GM21447 (cell line): ENCODE measurements at regions not wholly inside any gene's neighbourhood (a gene's known extent, or its start where the extent isn't known, plus 50 kb on each side); places are given as distances from the start of the nearest gene placed in this dataset.

Experiments
- ATAC-seq: cut with Tn5 transposase; IDR thresholded peaks from one replicate; pipeline ENCODE4 v1.9.1; 2021; ENCODE audit not compliant: unreplicated experiment

GRCh38 chr2:217629347-217629746 lies 373.4 kb downstream of the TNS1 start:
- no peak for ATAC-seq

DNA sequence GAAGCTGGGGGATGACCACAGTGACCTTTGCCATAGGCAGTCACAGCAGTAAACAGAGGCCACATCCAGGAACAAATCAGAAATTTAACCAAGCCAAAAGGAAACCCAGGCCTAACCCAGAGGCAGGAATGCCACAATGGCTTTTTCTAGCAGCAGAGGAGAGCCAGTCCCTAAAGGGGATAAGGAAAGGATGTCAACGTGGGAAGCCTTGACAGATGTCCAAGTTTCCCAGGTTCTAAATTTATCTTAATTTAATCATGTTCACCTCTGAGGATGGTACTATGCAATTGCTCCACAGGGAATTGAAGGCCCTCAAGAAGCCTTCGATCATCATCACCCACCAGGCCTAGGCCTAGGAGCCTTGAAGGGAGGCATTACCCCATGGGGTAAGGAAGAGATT lies 374.7 kb downstream of the TNS1 start:
- ATAC-seq = no peak

GRCh38 chr2:217626926-217627325 lies 375.9 kb downstream of the TNS1 start:
- no peak for ATAC-seq

DNA sequence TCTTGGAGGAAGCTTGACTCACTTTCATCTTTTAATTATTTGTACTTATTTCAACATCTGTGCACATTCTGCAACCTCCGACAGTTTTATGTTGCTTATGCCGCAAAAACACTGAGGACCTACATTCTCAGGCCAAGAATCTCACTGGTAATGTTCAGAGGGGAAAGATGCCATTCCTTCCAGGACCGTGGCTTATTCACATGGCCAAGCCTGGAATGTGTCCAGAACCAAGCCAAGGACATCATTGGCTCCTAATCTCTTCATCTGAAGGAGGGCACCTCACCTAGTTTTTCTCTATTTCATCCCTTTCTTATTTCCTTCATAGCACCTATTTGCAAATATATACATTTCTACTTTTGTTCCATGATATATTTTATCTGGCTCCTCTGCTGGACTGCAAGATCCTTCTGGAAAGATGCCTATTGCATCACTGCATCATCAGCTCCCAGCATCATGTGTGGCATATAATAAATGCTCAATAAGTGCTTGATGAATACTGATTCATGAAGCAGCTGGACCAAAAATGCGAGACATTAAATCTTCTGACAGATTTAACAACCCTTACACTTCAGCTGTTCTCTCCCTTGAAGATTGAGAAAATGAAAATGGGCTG lies 377.1 kb downstream of the TNS1 start:
- ATAC-seq = no peak

- ATAC-seq = no peak
These were observed 379.4 kb downstream of the TNS1 start for GRCh38 chr2:217623281-217623912.

GRCh38 chr2:217622205-217623060 lies 380.4 kb downstream of the TNS1 start:
- no peak for ATAC-seq

- ATAC-seq = no peak
These were observed 381.4 kb downstream of the TNS1 start for GRCh38 chr2:217621391-217621801.

GRCh38 chr2:217618744-217619143 lies 384.1 kb downstream of the TNS1 start:
- ATAC-seq = no peak

DNA sequence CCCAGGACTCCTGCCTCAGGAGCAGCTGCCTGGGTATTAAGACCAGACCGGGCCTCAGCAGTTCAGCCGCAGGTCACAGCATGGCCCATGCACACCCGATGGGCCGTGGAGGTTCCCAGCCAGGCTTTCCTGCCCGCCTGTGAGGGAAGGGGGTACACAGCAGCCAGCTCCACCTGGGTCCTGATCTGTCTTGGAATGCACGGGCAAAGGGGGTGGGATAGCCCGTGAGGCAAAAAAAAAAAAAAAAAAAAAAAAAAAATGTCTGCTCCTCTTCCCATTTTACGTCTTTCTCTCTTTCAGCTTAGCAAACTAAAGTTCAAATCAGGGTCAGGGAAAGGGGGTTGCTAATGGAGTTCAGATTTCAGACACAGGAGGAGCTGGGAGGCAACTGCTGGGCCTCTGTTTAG lies 385.2 kb downstream of the TNS1 start:
- no peak for ATAC-seq

- no peak for ATAC-seq
These were observed 385.9 kb downstream of the TNS1 start for GRCh38 chr2:217616936-217617335.

DNA sequence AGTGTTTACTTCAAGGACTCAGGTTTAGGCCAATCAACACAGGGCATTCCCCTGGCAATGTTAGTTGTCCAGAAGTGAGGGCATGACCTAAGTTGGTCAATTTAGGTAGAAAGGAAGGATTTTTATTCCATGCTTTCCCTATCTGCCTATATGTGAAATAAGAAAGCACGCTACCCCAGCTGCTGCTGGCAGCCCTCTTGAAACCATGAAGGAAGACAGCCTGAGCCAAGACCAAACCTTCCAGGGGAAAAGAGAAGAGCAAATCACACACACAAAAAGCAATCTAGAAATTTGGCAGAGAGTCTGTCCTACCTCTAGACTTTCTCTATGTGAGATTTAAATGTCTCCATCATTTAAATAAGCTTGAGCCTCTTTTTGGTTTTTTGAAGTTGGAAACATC lies 387.6 kb downstream of the TNS1 start:
- ATAC-seq = no peak

GRCh38 chr2:217614498-217614897 lies 388.3 kb downstream of the TNS1 start:
- no peak for ATAC-seq

GRCh38 chr2:217614096-217614495 lies 388.7 kb downstream of the TNS1 start:
- no peak for ATAC-seq

- ATAC-seq = no peak
These were observed 389.9 kb downstream of the TNS1 start for GRCh38 chr2:217612920-217613319.

DNA sequence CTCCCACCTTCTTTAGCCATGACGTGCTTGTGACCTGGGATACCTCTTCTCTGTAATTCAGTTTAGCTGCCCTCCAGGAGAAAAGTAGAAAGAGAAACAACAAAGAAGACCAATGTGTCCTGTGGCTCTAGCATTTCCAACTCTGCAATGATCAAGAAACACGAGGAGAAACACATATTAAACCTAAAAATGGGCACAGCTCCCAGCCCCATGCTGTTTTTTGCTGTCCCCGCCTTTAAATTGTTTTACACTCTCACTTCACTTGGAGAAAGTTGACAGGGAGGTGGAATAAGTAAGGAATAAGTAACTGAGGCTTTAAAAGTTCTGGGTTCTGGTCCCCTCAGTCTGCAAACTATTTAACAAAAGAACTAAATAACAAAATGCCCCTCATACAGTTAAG lies 390.6 kb downstream of the TNS1 start:
- no peak for ATAC-seq

DNA sequence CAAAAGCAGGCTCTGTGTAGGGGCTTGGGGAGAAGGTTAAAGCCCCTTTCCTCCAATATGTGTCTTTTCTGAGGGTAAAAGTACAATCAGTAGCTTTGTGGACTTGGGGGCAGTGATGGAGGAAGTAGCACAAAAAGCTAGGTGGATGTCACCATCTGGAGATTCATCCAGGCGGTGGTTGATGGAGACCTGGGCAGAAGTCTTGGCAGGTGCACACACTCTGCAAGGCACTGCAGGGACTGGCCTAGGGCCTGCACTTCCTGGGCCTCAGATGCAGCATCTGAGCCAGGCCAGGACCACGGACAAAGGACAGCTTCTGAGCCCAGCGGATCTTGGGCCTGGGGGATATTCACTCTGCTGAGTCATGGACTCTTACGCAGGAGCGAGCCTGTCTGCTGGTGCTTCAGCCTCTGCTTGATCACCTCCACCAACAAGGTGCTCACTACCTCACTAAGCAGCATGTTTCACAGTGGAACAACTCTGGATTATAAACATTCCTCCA lies 391.1 kb downstream of the TNS1 start:
- ATAC-seq = no peak

DNA sequence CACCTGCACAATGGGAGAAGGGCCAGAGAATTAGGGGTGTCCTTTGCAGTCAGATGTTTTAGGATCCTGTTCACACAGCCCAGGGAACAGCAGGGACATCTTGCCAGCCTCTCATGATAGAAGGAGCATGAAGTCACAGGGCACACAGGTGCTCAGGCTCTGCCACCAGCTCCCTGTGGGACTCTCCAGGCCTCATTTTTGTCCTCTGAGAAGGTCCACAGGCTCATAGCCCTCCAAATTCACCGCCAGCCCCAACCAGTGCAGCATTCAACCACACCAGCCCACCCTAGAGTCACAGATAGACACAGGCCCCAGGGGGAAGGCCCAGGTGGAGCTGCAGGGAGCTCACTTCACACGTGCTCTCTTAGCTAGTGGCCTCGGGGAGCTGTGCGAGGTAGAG lies 391.7 kb downstream of the TNS1 start:
- ATAC-seq = no peak

GRCh38 chr2:217610401-217610814 lies 392.4 kb downstream of the TNS1 start:
- ATAC-seq = peak; percentile 59

GRCh38 chr2:217609952-217610351 lies 392.8 kb downstream of the TNS1 start:
- ATAC-seq = no peak

DNA sequence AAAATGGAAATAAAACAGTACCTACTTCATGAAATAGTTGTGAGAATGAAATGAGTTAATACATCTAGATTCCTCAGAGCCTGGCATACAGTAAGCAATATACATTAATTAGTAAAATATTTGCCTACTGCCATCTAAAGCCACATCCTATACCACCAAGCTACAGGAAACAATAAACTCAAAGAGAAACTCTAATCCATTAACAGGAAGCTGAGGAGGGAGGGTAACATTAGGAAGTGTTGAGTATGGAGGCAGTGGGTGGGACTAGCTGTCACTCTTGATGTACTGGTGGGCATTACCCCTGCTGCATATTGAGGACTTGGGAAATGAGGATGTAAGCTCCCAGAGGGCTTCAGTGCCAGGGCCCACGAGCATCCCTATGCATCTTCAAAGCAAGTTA lies 396.5 kb downstream of the TNS1 start:
- no peak for ATAC-seq

- ATAC-seq = no peak
These were observed 398.1 kb downstream of the TNS1 start for GRCh38 chr2:217604527-217605194.
